Neuronal stem cell (in vitro differentiated cells): ENCODE measurements at regions not wholly inside any gene's neighbourhood (a gene's known extent, or its start where the extent isn't known, plus 50 kb on each side); places are given as distances from the start of the nearest gene placed in this dataset.
A peak's percentile ranks its signal among the peaks of the same experiment; 100 is the strongest.

Source experiments
- DNase-seq: peaks from one replicate; pipeline ENCODE4 v3.0.0-alpha.2; 2013; ENCODE audit warnings: low spot score
- H2AFZ ChIP-seq: one replicate; pipeline ENCODE4 v1.6.1; 2013; ENCODE audit warnings: mild to moderate bottlenecking, low read length, inconsistent platforms
- H2AK5ac ChIP-seq: 2 replicates; pipeline ENCODE4 v1.6.1; 2013; ENCODE audit warnings: low read depth, mild to moderate bottlenecking, inconsistent platforms, low read length, moderate library complexity, mixed read lengths
- H2BK120ac ChIP-seq: 2 replicates; pipeline ENCODE4 v1.6.1; 2013; ENCODE audit warnings: low read depth, mild to moderate bottlenecking, inconsistent platforms, low read length, moderate library complexity, mixed read lengths
- H2BK12ac ChIP-seq: one replicate; pipeline ENCODE4 v1.6.1; 2013; ENCODE audit warnings: low read length, inconsistent platforms
- H2BK15ac ChIP-seq: 2 replicates; pipeline ENCODE4 v1.6.1; 2013; ENCODE audit warnings: mild to moderate bottlenecking, low read length, inconsistent platforms, mixed read lengths
- H2BK5ac ChIP-seq: one replicate; pipeline ENCODE4 v1.6.1; 2013; ENCODE audit warnings: inconsistent platforms, mild to moderate bottlenecking, low read length, moderate library complexity
- H3K14ac ChIP-seq: one replicate; pipeline ENCODE4 v1.6.1; 2013; ENCODE audit warnings: low read length, inconsistent platforms
- H3K18ac ChIP-seq: 2 replicates; pipeline ENCODE4 v1.6.1; 2013; ENCODE audit warnings: low read length, inconsistent platforms
- H3K23ac ChIP-seq: 2 replicates; pipeline ENCODE4 v1.6.1; 2013; ENCODE audit warnings: low read depth, mild to moderate bottlenecking, mixed read lengths, low read length, inconsistent platforms; ENCODE audit not compliant: poor library complexity
- H3K27ac ChIP-seq: replicated peaks from 3 replicates; pipeline ENCODE4 v1.5.1; 2013; ENCODE audit warnings: low read length, inconsistent platforms
- H3K27me3 ChIP-seq, 3 experiments: 2 replicates each; pipeline ENCODE4 v1.6.1; 2013; ENCODE audit warnings: low read length in 3 of 3, mild to moderate bottlenecking in 2 of 3, inconsistent platforms in 1 of 3, low read depth in 1 of 3, mixed read lengths in 1 of 3, moderate library complexity in 1 of 3; ENCODE audit not compliant: control insufficient read depth in 3 of 3, insufficient read depth in 3 of 3
- H3K36me3 ChIP-seq, 2 donors: replicated peaks in 1 of 2; 2 replicates each; pipeline ENCODE4 v1.6.1; 2013; ENCODE audit warnings: low read length in 2 of 2; ENCODE audit not compliant: control insufficient read depth in 2 of 2, insufficient read depth in 2 of 2
- H3K4ac ChIP-seq: 2 replicates; pipeline ENCODE4 v1.6.1; 2013; ENCODE audit warnings: inconsistent platforms, mild to moderate bottlenecking, low read length, moderate library complexity
- H3K4me1 ChIP-seq, 2 donors: 1 replicate in 1 of 2; 2 replicates in 1 of 2; pipeline ENCODE4 v1.6.1; 2013; ENCODE audit warnings: low read length in 2 of 2, low read depth in 1 of 2; ENCODE audit not compliant: control insufficient read depth in 2 of 2, insufficient read depth in 1 of 2
- H3K4me2 ChIP-seq: one replicate; pipeline ENCODE4 v1.6.1; 2013; ENCODE audit warnings: mild to moderate bottlenecking, low read length, inconsistent platforms; ENCODE audit not compliant: insufficient read depth, poor library complexity, severe bottlenecking
- H3K4me3 ChIP-seq, 2 donors: 2 replicates each; pipeline ENCODE4 v1.5.1; 2013; ENCODE audit warnings: low read length in 2 of 2, mild to moderate bottlenecking in 2 of 2, inconsistent platforms in 1 of 2, moderate library complexity in 1 of 2
- H3K79me1 ChIP-seq: one replicate; pipeline ENCODE4 v1.6.1; 2013; ENCODE audit warnings: low read depth, mild to moderate bottlenecking, inconsistent platforms, low read length, moderate library complexity
- H3K9ac ChIP-seq: one replicate; pipeline ENCODE4 v1.6.1; 2013; ENCODE audit warnings: mild to moderate bottlenecking, low read depth, low read length, inconsistent platforms; ENCODE audit not compliant: poor library complexity
- H3K9me3 ChIP-seq, 2 donors: replicated peaks in 1 of 2; 2 replicates each; pipeline versions ENCODE3 to v1.6.1; 2013; ENCODE audit warnings: low read length in 2 of 2, mild to moderate bottlenecking in 2 of 2, inconsistent platforms in 1 of 2, low read depth in 1 of 2, mixed read lengths in 1 of 2, moderate library complexity in 1 of 2; ENCODE audit not compliant: control insufficient read depth in 2 of 2, insufficient read depth in 1 of 2
- H4K8ac ChIP-seq: one replicate; pipeline ENCODE4 v1.6.1; 2013; ENCODE audit warnings: low read depth, mild to moderate bottlenecking, inconsistent platforms, low read length, moderate library complexity
- H4K91ac ChIP-seq: one replicate; pipeline ENCODE4 v1.6.1; 2013; ENCODE audit warnings: low read length, low read depth, mild to moderate bottlenecking, inconsistent platforms; ENCODE audit not compliant: poor library complexity
- WGBS, 2 donors: extraction: QIAGEN DNeasy Blood & Tissue Kit; methylation state at CpG; one replicate each; pipeline ENCODE4 v1.1.7; 2013; ENCODE audit warnings: missing lambda C conversion rate in 2 of 2, mixed read lengths in 1 of 2; ENCODE audit not compliant: insufficient read length in 2 of 2, insufficient replicate concordance in 1 of 2; ENCODE audit errors: extremely low coverage in 2 of 2; 5-methylcytosine and 5-hydroxymethylcytosine counted together

GRCh38 chr3:178181088-178181487 lies 355.1 kb upstream of the KCNMB2 start:
- no peak overlapping the region for H4K8ac ChIP-seq
- H3K9me3 ChIP-seq: no peaks in the 10 kb centered on the region
- no peaks in the 10 kb centered on the region for H3K79me1 ChIP-seq
- H2AK5ac ChIP-seq: no peak overlapping the region
- no peak overlapping the region for H3K4me2 ChIP-seq
- H3K9ac ChIP-seq: no peak overlapping the region
- no peaks in the 10 kb centered on the region for H3K36me3 ChIP-seq
- no peak overlapping the region for H2BK120ac ChIP-seq
- H3K23ac ChIP-seq: no peak overlapping the region
- no peak overlapping the region for H2AFZ ChIP-seq
- no peak overlapping the region for H3K4me3 ChIP-seq
- H3K4me1 ChIP-seq: peaks cover 2 to 6% of the 10 kb centered on the region in 2 donors
- no peak overlapping the region for H2BK12ac ChIP-seq
- no peak overlapping the region for H2BK5ac ChIP-seq
- no peak overlapping the region for H3K18ac ChIP-seq
- H3K14ac ChIP-seq: no peak overlapping the region
- no peak overlapping the region for H2BK15ac ChIP-seq
- no peak overlapping the region for H3K4ac ChIP-seq
- no CpG with 5 or more reads among the region's 1 CpG for WGBS, 2 donors
- no peak overlapping the region for H4K91ac ChIP-seq
- no peak overlapping the region for H3K27ac ChIP-seq
- no peaks in the 10 kb centered on the region for H3K27me3 ChIP-seq
- no peak for DNase-seq

DNA sequence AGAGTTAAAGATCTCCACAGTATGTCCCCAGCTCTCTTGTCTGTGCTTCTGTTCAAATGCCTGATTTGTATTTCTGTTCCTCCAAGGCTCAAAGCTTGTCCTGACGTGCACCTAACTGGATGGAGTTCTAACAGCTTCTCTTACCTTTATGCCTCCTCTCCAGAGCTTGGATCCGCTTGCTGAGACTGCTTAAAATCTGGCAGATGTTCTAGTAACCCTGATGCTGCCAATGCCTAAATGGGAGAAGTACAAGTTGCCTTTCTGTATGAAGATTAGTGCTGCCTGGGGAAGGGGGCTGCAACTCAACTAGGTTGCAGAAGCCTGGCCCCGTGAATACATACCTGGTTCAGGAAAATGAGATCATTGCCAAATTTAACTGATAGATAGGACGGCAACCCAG lies 354.5 kb upstream of the KCNMB2 start:
- H2AFZ ChIP-seq: peak overlapping the region; percentile 85
- no peak overlapping the region for H4K8ac ChIP-seq
- H4K91ac ChIP-seq: no peak overlapping the region
- no peaks in the 10 kb centered on the region for H3K9me3 ChIP-seq
- peaks cover 2 to 6% of the 10 kb centered on the region in 2 donors for H3K4me1 ChIP-seq
- no peak overlapping the region for H2AK5ac ChIP-seq
- no peak overlapping the region for H3K4me3 ChIP-seq
- no peak overlapping the region for H3K27ac ChIP-seq
- no peak overlapping the region for H3K18ac ChIP-seq
- no peak overlapping the region for H2BK120ac ChIP-seq
- H3K23ac ChIP-seq: no peak overlapping the region
- no peaks in the 10 kb centered on the region for H3K27me3 ChIP-seq
- WGBS, 2 donors: no CpG with 5 or more reads among the region's 4 CpGs
- H3K79me1 ChIP-seq: no peaks in the 10 kb centered on the region
- H3K4ac ChIP-seq: no peak overlapping the region
- no peak overlapping the region for H2BK5ac ChIP-seq
- H3K14ac ChIP-seq: no peak overlapping the region
- no peak for DNase-seq
- H3K9ac ChIP-seq: no peak overlapping the region
- no peak overlapping the region for H2BK12ac ChIP-seq
- H2BK15ac ChIP-seq: no peak overlapping the region
- H3K4me2 ChIP-seq: no peak overlapping the region
- no peaks in the 10 kb centered on the region for H3K36me3 ChIP-seq

GRCh38 chr3:178182337-178182779 lies 353.9 kb upstream of the KCNMB2 start:
- Histone ChIP-seq H3K4me3 (no peak overlapping the region), H3K4me1 (peaks cover 2 to 6% of the 10 kb centered on the region in 2 donors), H3K9ac (no peak overlapping the region), H3K18ac (no peak overlapping the region), H3K27ac (no peak overlapping the region), H3K4ac (no peak overlapping the region), H3K4me2 (no peak overlapping the region), H3K14ac (no peak overlapping the region), H3K27me3 (no peaks in the 10 kb centered on the region), H2AFZ (peak overlapping the region; percentile 85), H4K91ac (no peak overlapping the region), H3K23ac (no peak overlapping the region), H2BK15ac (no peak overlapping the region), H3K9me3 (no peaks in the 10 kb centered on the region), H2BK5ac (no peak overlapping the region), H2BK120ac (no peak overlapping the region), H2AK5ac (no peak overlapping the region), H4K8ac (no peak overlapping the region), H3K79me1 (no peaks in the 10 kb centered on the region), H3K36me3 (no peaks in the 10 kb centered on the region), H2BK12ac (no peak overlapping the region)
- WGBS, 2 donors: no CpG with 5 or more reads among the region's 5 CpGs
- no peak for DNase-seq

DNA sequence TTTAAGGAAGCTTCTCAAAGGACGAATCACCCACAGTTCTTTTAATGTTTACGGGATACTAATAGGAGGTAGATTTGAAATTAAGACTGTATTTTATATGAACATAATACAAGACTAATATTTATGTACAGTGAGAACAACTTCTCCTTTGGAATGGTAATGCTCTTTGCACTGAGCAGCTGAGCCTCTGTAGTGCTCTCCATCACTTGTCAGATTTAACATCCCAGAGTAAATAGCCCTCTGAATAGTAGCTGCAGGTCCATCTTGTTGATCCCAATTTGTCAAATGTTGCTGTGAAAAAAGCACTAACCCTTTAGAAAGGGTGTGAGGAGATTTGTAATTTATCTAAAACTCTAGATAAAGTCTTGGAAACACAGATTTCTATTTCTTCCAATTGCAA lies 351.4 kb upstream of the KCNMB2 start:
- H3K79me1 ChIP-seq: no peaks in the 10 kb centered on the region
- H4K8ac ChIP-seq: no peak overlapping the region
- no peak overlapping the region for H3K14ac ChIP-seq
- H2BK5ac ChIP-seq: no peak overlapping the region
- H3K18ac ChIP-seq: no peak overlapping the region
- H3K4ac ChIP-seq: no peak overlapping the region
- H3K4me2 ChIP-seq: no peak overlapping the region
- H3K27ac ChIP-seq: no peak overlapping the region
- H3K9me3 ChIP-seq: no peaks in the 10 kb centered on the region
- peaks cover 2 to 6% of the 10 kb centered on the region in 2 donors for H3K4me1 ChIP-seq
- H2BK15ac ChIP-seq: no peak overlapping the region
- H3K4me3 ChIP-seq: no peak overlapping the region
- H3K23ac ChIP-seq: no peak overlapping the region
- no peak overlapping the region for H2BK12ac ChIP-seq
- H3K27me3 ChIP-seq: no peaks in the 10 kb centered on the region
- WGBS, 2 donors: no CpG with 5 or more reads among the region's 2 CpGs
- DNase-seq: no peak
- H3K9ac ChIP-seq: no peak overlapping the region
- no peak overlapping the region for H4K91ac ChIP-seq
- no peak overlapping the region for H2BK120ac ChIP-seq
- no peak overlapping the region for H2AK5ac ChIP-seq
- no peak overlapping the region for H2AFZ ChIP-seq
- no peaks in the 10 kb centered on the region for H3K36me3 ChIP-seq
